ENCODE measurements at regions not wholly inside any gene's neighbourhood (a gene's known extent, or its start where the extent isn't known, plus 50 kb on each side); places are given as distances from the start of the nearest gene placed in this dataset.

DNA sequence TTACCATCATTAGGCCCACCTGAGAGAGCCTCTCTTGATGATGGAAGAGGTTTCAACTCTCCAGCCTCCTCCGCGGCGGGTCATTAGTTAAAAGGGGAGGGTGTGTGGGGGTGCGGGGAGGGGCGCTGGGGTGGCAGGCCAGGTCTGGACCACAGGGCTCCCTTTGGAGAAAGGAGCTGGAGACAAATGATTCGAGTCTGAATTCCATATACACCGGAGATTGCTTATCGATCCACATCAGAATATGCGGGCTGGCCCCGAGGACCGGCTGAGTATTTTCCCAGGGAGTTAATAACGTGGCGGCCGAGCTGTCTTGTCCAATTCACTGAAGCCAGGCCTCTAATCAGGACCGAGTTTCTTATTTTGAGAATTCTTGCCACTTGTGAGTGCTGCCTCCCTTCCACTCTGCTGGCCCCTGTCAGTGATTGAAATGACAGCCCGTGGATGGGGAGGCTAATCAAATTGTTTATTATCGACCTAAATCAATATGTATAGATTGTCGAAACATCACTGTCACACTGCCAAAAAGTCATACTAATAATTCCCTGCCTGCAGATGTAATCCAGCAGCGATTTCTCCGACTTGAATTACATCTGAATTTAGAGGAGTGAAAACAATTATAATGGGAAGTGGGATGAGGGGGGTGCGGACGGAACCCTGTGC, 202.7 kb downstream of the SALL1 start:
- no peaks in the 10 kb centered on the region for H3K9me3 Mint-ChIP-seq (ENCODE audit: unreplicated experiment)
- no peak for DNase-seq (ENCODE audit: unreplicated experiment)
- CTCF ChIA-PET = no interaction called here
- H3K27me3 Mint-ChIP-seq (ENCODE audit: insufficient read depth, unreplicated experiment) = peaks cover 15% of the 10 kb centered on the region
- no peak overlapping the region for H3K4me3 Mint-ChIP-seq (ENCODE audit: unreplicated experiment)
- BruUV-seq (replicated peaks) = no TSS peak
- POLR2A ChIA-PET = no interaction called here
- no peak overlapping the region for H3K27ac Mint-ChIP-seq (ENCODE audit: low read depth, unreplicated experiment)
- no peaks in the 10 kb centered on the region for H3K36me3 Mint-ChIP-seq (ENCODE audit: insufficient read depth, unreplicated experiment)
- H3K4me1 Mint-ChIP-seq (ENCODE audit: insufficient read depth, unreplicated experiment) = no peaks in the 10 kb centered on the region
- intact Hi-C loops (cut with micrococcal nuclease) = no loop called here
- TF ChIP-seq, protein P1, sequence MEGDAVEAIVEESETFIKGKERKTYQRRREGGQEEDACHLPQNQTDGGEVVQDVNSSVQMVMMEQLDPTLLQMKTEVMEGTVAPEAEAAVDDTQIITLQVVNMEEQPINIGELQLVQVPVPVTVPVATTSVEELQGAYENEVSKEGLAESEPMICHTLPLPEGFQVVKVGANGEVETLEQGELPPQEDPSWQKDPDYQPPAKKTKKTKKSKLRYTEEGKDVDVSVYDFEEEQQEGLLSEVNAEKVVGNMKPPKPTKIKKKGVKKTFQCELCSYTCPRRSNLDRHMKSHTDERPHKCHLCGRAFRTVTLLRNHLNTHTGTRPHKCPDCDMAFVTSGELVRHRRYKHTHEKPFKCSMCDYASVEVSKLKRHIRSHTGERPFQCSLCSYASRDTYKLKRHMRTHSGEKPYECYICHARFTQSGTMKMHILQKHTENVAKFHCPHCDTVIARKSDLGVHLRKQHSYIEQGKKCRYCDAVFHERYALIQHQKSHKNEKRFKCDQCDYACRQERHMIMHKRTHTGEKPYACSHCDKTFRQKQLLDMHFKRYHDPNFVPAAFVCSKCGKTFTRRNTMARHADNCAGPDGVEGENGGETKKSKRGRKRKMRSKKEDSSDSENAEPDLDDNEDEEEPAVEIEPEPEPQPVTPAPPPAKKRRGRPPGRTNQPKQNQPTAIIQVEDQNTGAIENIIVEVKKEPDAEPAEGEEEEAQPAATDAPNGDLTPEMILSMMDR (IDR thresholded peaks at IDR 0.05; ENCODE audit: unreplicated experiment) = no peak

DNA sequence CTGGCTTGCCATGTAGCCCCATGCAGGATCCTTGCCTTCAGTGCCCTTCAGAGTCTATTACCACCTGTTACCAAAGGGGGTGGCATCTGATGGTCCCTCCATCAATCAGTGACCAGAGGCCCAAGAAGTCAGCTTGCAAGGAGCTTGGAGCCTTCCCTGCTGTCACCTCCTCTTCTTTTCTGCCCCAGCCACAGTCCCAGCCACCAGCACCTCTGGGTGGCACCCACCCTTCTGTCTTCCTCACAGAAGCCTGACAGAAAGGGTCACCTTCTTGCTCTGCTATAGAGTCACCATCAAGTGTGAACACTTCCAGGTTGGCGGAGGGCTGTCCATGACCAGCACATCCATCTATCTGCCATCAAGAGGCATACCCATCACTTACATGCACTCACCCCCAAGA, 203.2 kb downstream of the SALL1 start:
- no peaks in the 10 kb centered on the region for H3K36me3 Mint-ChIP-seq (ENCODE audit: insufficient read depth, unreplicated experiment)

GRCh38 chr16:50946606-50947005, 204.5 kb downstream of the SALL1 start:
- H3K9me3 Mint-ChIP-seq (ENCODE audit: unreplicated experiment) = no peaks in the 10 kb centered on the region
- POLR2A ChIA-PET = no interaction called here
- no peaks in the 10 kb centered on the region for H3K4me1 Mint-ChIP-seq (ENCODE audit: insufficient read depth, unreplicated experiment)
- TF ChIP-seq, protein P1 (IDR thresholded peaks at IDR 0.05; ENCODE audit: unreplicated experiment) = no peak
- CTCF ChIA-PET = no interaction called here
- H3K27me3 Mint-ChIP-seq (ENCODE audit: insufficient read depth, unreplicated experiment) = no peaks in the 10 kb centered on the region
- intact Hi-C loops (cut with micrococcal nuclease) = no loop called here
- no peak overlapping the region for H3K27ac Mint-ChIP-seq (ENCODE audit: low read depth, unreplicated experiment)
- BruUV-seq (replicated peaks) = no TSS peak
- no peak for DNase-seq (ENCODE audit: unreplicated experiment)
- H3K4me3 Mint-ChIP-seq (ENCODE audit: unreplicated experiment) = no peak overlapping the region
- H3K36me3 Mint-ChIP-seq (ENCODE audit: insufficient read depth, unreplicated experiment) = no peaks in the 10 kb centered on the region

More for the DNA sequence above, 203.2 kb downstream of the SALL1 start:
- Mint-ChIP-seq H3K9me3 (ENCODE audit: unreplicated experiment) (no peaks in the 10 kb centered on the region), H3K27ac (ENCODE audit: low read depth, unreplicated experiment) (no peak overlapping the region), H3K4me3 (ENCODE audit: unreplicated experiment) (no peak overlapping the region), H3K4me1 (ENCODE audit: insufficient read depth, unreplicated experiment) (no peaks in the 10 kb centered on the region), H3K27me3 (ENCODE audit: insufficient read depth, unreplicated experiment) (peaks cover 9% of the 10 kb centered on the region)
- TF ChIP-seq, protein P1 (IDR thresholded peaks at IDR 0.05; ENCODE audit: unreplicated experiment) = no peak
- ChIA-PET CTCF (no interaction called here), POLR2A (no interaction called here)
- intact Hi-C loops (cut with micrococcal nuclease) = no loop called here
- no peak for DNase-seq (ENCODE audit: unreplicated experiment)
- no TSS peak for BruUV-seq (replicated peaks)

- CTCF ChIA-PET = no interaction called here
- TF ChIP-seq, protein P1 (IDR thresholded peaks at IDR 0.05; ENCODE audit: unreplicated experiment) = no peak
- Mint-ChIP-seq H3K27ac (ENCODE audit: low read depth, unreplicated experiment) (no peak overlapping the region), H3K4me1 (ENCODE audit: insufficient read depth, unreplicated experiment) (no peaks in the 10 kb centered on the region), H3K36me3 (ENCODE audit: insufficient read depth, unreplicated experiment) (no peaks in the 10 kb centered on the region), H3K9me3 (ENCODE audit: unreplicated experiment) (no peaks in the 10 kb centered on the region), H3K27me3 (ENCODE audit: insufficient read depth, unreplicated experiment) (no peaks in the 10 kb centered on the region), H3K4me3 (ENCODE audit: unreplicated experiment) (no peak overlapping the region)
- POLR2A ChIA-PET = no interaction called here
- no TSS peak for BruUV-seq (replicated peaks)
- intact Hi-C loops (cut with micrococcal nuclease) = no loop called here
- no peak for DNase-seq (ENCODE audit: unreplicated experiment)
Observed at GRCh38 chr16:50946098-50946497, 204.2 kb downstream of the CYLD start.

Measured in MCF 10A (cell line).